ENCODE measurements at regions not wholly inside any gene's neighbourhood (a gene's known extent, or its start where the extent isn't known, plus 50 kb on each side); places are given as distances from the start of the nearest gene placed in this dataset.

DNA sequence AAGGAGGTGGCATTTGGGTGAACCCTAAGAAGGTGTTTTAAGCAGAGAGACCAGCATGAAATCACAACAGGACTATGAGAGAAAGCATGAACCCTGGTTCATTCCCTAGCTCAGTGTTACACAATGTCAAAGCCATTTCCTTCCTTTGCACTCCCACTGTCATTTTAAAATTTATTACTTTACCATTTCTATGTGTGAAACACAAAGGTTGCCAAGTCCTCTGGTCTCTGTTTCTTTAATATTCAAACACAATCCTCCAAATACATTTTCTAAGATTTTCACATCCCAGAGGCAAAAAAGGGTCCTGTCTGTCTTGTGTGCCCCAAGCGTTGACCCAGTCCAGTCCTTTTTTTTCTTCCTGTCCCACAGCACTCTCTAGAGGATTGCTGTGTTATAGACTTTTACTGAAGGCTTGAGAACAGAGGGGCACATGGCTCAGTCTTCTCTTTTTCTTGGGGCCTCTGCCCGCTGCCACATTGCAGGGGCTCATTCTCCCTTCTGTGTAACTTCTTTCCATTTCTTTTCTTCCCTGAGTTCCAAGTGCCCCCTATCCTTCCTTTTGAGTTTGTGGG lies 78.6 kb upstream of the SLC28A3 start:
- peaks cover 5% of the 10 kb centered on the region; the same call in 1 of the 2 replicates for H3K27me3 ChIP-seq (ENCODE audit: insufficient read depth, low read length)
- CTCF ChIA-PET = interaction anchor here (1.0 to 1.8 kb wide), 2 partner anchors 15 to 22 kb away, joined by 3 to 7 read pairs; no protein-coding TSS in a partner anchor
- no peak overlapping the region for H2AFZ ChIP-seq (ENCODE audit: low read depth, low read length, poor library complexity, severe bottlenecking)
- no peak overlapping the region for H3K9ac ChIP-seq (ENCODE audit: low read length)
- DNase-seq (ENCODE audit: low read depth, low spot score) (no peak), ATAC-seq (peak; percentile 67; the same call in 1 of the 2 replicates)
- no TSS peak for BruUV-seq (replicated peaks)
- intact Hi-C loops (cut with micrococcal nuclease) = no loop called here
- TF ChIP-seq, protein P1, sequence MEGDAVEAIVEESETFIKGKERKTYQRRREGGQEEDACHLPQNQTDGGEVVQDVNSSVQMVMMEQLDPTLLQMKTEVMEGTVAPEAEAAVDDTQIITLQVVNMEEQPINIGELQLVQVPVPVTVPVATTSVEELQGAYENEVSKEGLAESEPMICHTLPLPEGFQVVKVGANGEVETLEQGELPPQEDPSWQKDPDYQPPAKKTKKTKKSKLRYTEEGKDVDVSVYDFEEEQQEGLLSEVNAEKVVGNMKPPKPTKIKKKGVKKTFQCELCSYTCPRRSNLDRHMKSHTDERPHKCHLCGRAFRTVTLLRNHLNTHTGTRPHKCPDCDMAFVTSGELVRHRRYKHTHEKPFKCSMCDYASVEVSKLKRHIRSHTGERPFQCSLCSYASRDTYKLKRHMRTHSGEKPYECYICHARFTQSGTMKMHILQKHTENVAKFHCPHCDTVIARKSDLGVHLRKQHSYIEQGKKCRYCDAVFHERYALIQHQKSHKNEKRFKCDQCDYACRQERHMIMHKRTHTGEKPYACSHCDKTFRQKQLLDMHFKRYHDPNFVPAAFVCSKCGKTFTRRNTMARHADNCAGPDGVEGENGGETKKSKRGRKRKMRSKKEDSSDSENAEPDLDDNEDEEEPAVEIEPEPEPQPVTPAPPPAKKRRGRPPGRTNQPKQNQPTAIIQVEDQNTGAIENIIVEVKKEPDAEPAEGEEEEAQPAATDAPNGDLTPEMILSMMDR (IDR thresholded peaks at IDR 0.05 in 2 of 3, conservative IDR thresholded peaks at IDR 0.05 in 1 of 3; ENCODE audit: borderline replicate concordance in 1 of 3, insufficient read depth in 1 of 3, low read depth in 2 of 3, low read length in 2 of 3) = peak; percentile 22 to 49 (median 34); a peak in 4 of 6 replicates
- TF ChIP-seq RAD21 (IDR thresholded peaks at IDR 0.05; ENCODE audit: low read depth) (peak; percentile 43), EGR1 (IDR thresholded peaks at IDR 0.05; ENCODE audit: low read depth) (no peak)
- no peaks in the 10 kb centered on the region for H3K4me1 ChIP-seq (ENCODE audit: control insufficient read depth in 1 of 2, insufficient read depth in 2 of 2, low read length in 2 of 2)
- H3K27ac ChIP-seq (ENCODE audit: low read depth, low read length) = no peak overlapping the region
- RAD21 ChIA-PET (ENCODE audit: low non-redundant PET in 1 of 2, low total read pairs in 2 of 2, uncharacterized antibody in 2 of 2, unreplicated experiment in 2 of 2) = no interaction called here
- no peaks in the 10 kb centered on the region for H3K79me2 ChIP-seq (ENCODE audit: insufficient read depth, low read length)
- H4K20me1 ChIP-seq (ENCODE audit: insufficient read depth) = no peaks in the 10 kb centered on the region
- H3K9me3 ChIP-seq (ENCODE audit: control insufficient read depth in 1 of 2, insufficient read depth in 1 of 2, low read depth in 1 of 2, low read length in 2 of 2) = 0 out of 4 replicates have a peak, but pooled peaks cover 0 to 3% of the 10 kb centered on the region in 2 experiments
- H3K36me3 ChIP-seq (ENCODE audit: control insufficient read depth in 1 of 2, insufficient read depth in 2 of 2, low read length in 2 of 2) = no peaks in the 10 kb centered on the region
- H3K9me2 ChIP-seq (ENCODE audit: insufficient read depth) = no peaks in the 10 kb centered on the region
- POLR2A ChIA-PET = no interaction called here
- H3K4me3 ChIP-seq (replicated peaks in 1 of 2; ENCODE audit: low read depth in 1 of 2, low read length in 2 of 2) = no peak overlapping the region
- no peak overlapping the region for H3K4me2 ChIP-seq (ENCODE audit: low read length)

DNA sequence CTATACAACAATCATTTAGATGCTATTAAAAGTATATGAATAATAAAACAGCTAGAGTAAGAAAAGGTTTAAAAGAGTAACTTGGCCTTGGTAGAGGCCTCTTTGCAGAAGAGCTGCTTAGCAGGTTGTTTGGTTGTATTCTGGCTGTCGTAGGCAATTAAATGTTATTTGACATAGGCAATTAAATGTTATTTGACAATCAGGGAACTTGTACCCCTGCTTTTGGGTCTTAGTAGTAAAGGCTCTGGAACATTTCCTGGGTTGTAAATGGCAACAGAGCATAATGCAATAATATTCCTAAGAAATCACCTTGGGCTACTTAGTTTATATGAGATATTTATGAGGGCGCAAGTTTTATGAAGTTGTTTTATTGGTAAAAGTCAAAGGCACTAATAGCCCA lies 84.4 kb upstream of the SLC28A3 start:
- H4K20me1 ChIP-seq (ENCODE audit: insufficient read depth) = no peaks in the 10 kb centered on the region
- ChIA-PET POLR2A (no interaction called here), RAD21 (ENCODE audit: low non-redundant PET in 1 of 2, low total read pairs in 2 of 2, uncharacterized antibody in 2 of 2, unreplicated experiment in 2 of 2) (no interaction called here), CTCF (no interaction called here)
- H3K9ac ChIP-seq (ENCODE audit: low read length) = no peak overlapping the region
- H3K9me2 ChIP-seq (ENCODE audit: insufficient read depth) = no peaks in the 10 kb centered on the region
- H3K4me3 ChIP-seq (replicated peaks in 1 of 2; ENCODE audit: low read depth in 1 of 2, low read length in 2 of 2) = no peak overlapping the region
- no peak overlapping the region for H3K27ac ChIP-seq (ENCODE audit: low read depth, low read length)
- no peak overlapping the region for H3K4me2 ChIP-seq (ENCODE audit: low read length)
- no peak for DNase-seq (ENCODE audit: low read depth, low spot score)
- no peak for ATAC-seq
- H3K79me2 ChIP-seq (ENCODE audit: insufficient read depth, low read length) = no peaks in the 10 kb centered on the region
- BruUV-seq (replicated peaks) = no TSS peak
- intact Hi-C loops (cut with micrococcal nuclease) = no loop called here
- H3K36me3 ChIP-seq (ENCODE audit: control insufficient read depth in 1 of 2, insufficient read depth in 2 of 2, low read length in 2 of 2) = no peaks in the 10 kb centered on the region
- H2AFZ ChIP-seq (ENCODE audit: low read depth, low read length, poor library complexity, severe bottlenecking) = no peak overlapping the region
- no peak for TF ChIP-seq FOSL1 (IDR thresholded peaks at IDR 0.05; ENCODE audit: low read depth)
- TF ChIP-seq TCF7L2 (IDR thresholded peaks at IDR 0.05; ENCODE audit: borderline replicate concordance, extremely low read depth, insufficient read depth, insufficient read length) = no peak
- no peak for TF ChIP-seq EGR1 (IDR thresholded peaks at IDR 0.05; ENCODE audit: low read depth)
- no peak for TF ChIP-seq YY1 (IDR thresholded peaks at IDR 0.05; ENCODE audit: extremely low read depth, insufficient replicate concordance, low read depth, low read length)
- TF ChIP-seq SRF (IDR thresholded peaks at IDR 0.05; ENCODE audit: low read depth) = no peak
- TF ChIP-seq SP1 (IDR thresholded peaks at IDR 0.05; ENCODE audit: low read depth) = no peak
- TF ChIP-seq, protein P2, sequence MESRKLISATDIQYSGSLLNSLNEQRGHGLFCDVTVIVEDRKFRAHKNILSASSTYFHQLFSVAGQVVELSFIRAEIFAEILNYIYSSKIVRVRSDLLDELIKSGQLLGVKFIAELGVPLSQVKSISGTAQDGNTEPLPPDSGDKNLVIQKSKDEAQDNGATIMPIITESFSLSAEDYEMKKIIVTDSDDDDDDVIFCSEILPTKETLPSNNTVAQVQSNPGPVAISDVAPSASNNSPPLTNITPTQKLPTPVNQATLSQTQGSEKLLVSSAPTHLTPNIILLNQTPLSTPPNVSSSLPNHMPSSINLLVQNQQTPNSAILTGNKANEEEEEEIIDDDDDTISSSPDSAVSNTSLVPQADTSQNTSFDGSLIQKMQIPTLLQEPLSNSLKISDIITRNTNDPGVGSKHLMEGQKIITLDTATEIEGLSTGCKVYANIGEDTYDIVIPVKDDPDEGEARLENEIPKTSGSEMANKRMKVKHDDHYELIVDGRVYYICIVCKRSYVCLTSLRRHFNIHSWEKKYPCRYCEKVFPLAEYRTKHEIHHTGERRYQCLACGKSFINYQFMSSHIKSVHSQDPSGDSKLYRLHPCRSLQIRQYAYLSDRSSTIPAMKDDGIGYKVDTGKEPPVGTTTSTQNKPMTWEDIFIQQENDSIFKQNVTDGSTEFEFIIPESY (IDR thresholded peaks at IDR 0.05; ENCODE audit: extremely low read depth, insufficient replicate concordance, low read length) = no peak
- no peak for TF ChIP-seq SIN3A (IDR thresholded peaks at IDR 0.05; ENCODE audit: low read depth)
- TF ChIP-seq POLR2AphosphoS5 (IDR thresholded peaks at IDR 0.05; ENCODE audit: low read depth, low read length) = no peak
- no peak for TF ChIP-seq POLR2A (IDR thresholded peaks at IDR 0.05; ENCODE audit: borderline replicate concordance, extremely low read depth, insufficient read depth, insufficient read length)
- 0 out of 4 replicates have a peak, but pooled peaks cover 0 to 3% of the 10 kb centered on the region in 2 experiments for H3K9me3 ChIP-seq (ENCODE audit: control insufficient read depth in 1 of 2, insufficient read depth in 1 of 2, low read depth in 1 of 2, low read length in 2 of 2)
- H3K4me1 ChIP-seq (ENCODE audit: control insufficient read depth in 1 of 2, insufficient read depth in 2 of 2, low read length in 2 of 2) = no peaks in the 10 kb centered on the region
- 0 out of 2 replicates have a peak, but pooled peaks cover 4% of the 10 kb centered on the region for H3K27me3 ChIP-seq (ENCODE audit: insufficient read depth, low read length)

Measured in HCT116 (cell line).